ENCODE measurements at regions not wholly inside any gene's neighbourhood (a gene's known extent, or its start where the extent isn't known, plus 50 kb on each side); places are given as distances from the start of the nearest gene placed in this dataset.

DNA sequence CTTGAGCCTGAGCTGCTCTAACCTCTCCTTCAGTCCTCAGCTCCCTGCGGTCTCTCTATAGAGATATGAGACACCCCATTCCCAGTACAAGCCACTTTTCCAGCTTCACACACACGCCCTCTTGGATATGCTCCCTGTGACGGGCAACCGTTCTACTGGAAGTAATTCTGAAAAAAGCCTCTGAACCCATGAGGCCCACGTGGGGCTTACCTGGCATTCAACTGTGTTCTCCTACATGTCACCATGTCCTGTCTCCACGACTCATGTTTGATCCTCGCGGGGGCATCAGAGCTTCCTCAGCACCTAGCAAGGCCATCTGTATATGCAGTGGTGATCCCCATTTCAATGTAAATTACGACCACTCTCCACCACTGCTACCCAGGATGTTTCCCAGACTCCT, 69.2 kb upstream of the DUSP22 start:
- Histone ChIP-seq H3K27me3 (peaks cover 0 to 8% of the 10 kb centered on the region in 2 donors), H3K4me1 (no peaks in the 10 kb centered on the region), H3K9me3 (no peaks in the 10 kb centered on the region), H3K4me3 (no peak overlapping the region), H3K36me3 (no peaks in the 10 kb centered on the region), H3K27ac (no peak overlapping the region)
- no peak for DNase-seq (ENCODE audit: low spot score in 2 of 2)
- TF ChIP-seq POLR2AphosphoS5 (IDR thresholded peaks at IDR 0.05) (no peak), POLR2A (IDR thresholded peaks at IDR 0.05) (no peak)
- TF ChIP-seq, protein P1, sequence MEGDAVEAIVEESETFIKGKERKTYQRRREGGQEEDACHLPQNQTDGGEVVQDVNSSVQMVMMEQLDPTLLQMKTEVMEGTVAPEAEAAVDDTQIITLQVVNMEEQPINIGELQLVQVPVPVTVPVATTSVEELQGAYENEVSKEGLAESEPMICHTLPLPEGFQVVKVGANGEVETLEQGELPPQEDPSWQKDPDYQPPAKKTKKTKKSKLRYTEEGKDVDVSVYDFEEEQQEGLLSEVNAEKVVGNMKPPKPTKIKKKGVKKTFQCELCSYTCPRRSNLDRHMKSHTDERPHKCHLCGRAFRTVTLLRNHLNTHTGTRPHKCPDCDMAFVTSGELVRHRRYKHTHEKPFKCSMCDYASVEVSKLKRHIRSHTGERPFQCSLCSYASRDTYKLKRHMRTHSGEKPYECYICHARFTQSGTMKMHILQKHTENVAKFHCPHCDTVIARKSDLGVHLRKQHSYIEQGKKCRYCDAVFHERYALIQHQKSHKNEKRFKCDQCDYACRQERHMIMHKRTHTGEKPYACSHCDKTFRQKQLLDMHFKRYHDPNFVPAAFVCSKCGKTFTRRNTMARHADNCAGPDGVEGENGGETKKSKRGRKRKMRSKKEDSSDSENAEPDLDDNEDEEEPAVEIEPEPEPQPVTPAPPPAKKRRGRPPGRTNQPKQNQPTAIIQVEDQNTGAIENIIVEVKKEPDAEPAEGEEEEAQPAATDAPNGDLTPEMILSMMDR (IDR thresholded peaks at IDR 0.05): no peak
- intact Hi-C loops (cut with DNase I; ENCODE audit: low total_unique reads): no loop called here

DNA sequence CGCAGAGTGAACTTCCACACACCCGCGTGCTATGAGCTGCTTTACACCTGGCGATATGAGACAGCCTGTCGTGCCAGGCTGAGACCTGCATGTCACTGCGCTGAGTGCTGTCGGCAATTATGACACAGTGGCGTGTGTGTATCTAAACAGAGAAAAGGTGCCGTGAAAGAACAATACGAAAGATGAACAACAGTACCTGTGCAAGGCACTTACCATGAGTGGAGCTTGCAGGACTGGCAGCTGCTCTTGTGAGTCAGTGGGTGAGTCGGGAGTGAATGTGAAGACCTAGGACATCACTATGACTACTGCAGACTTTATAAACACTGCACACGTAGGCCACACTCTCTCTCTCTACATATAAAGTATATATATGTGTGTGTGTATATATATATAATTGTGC, 68.5 kb upstream of the DUSP22 start:
- peaks cover 0 to 8% of the 10 kb centered on the region in 2 donors for H3K27me3 ChIP-seq
- no peaks in the 10 kb centered on the region for H3K36me3 ChIP-seq
- intact Hi-C loops (cut with DNase I; ENCODE audit: low total_unique reads): no loop called here
- DNase-seq (ENCODE audit: low spot score in 2 of 2): no peak
- no peaks in the 10 kb centered on the region for H3K9me3 ChIP-seq
- TF ChIP-seq POLR2A (IDR thresholded peaks at IDR 0.05) (no peak), POLR2AphosphoS5 (IDR thresholded peaks at IDR 0.05) (no peak)
- TF ChIP-seq, protein P1 (IDR thresholded peaks at IDR 0.05): no peak
- no peaks in the 10 kb centered on the region for H3K4me1 ChIP-seq
- H3K27ac ChIP-seq: no peak overlapping the region
- H3K4me3 ChIP-seq: no peak overlapping the region

DNA sequence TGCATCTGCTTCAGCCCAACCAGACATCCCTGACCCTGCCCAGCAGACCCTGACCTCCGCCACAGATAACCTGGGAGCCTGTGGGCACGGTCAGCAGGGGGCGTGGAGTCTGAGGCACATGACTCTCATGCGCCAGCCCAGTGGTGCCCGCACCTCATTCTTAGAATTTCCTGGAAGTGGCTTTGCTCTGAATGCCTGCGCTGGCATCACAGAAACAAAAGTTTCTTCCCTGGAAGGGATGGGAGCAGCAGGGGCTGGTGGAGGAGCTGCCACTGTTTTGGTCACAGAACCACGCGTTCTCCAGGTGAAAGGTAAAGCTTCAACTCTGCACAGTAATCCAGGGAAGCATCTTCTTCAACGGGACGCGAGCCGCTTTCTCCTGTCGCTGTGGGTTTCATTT, 67.9 kb upstream of the DUSP22 start:
- Histone ChIP-seq H3K4me3 (no peak overlapping the region), H3K27ac (no peak overlapping the region), H3K36me3 (no peaks in the 10 kb centered on the region), H3K27me3 (peaks cover 0 to 7% of the 10 kb centered on the region in 2 donors), H3K9me3 (no peaks in the 10 kb centered on the region), H3K4me1 (no peaks in the 10 kb centered on the region)
- intact Hi-C loops (cut with DNase I; ENCODE audit: low total_unique reads): no loop called here
- TF ChIP-seq, protein P1 (IDR thresholded peaks at IDR 0.05): no peak
- no peak for TF ChIP-seq POLR2A (IDR thresholded peaks at IDR 0.05)
- TF ChIP-seq POLR2AphosphoS5 (IDR thresholded peaks at IDR 0.05): no peak
- peak in 1 of 2 donors; percentile 1 for DNase-seq (ENCODE audit: low spot score in 2 of 2)

DNA sequence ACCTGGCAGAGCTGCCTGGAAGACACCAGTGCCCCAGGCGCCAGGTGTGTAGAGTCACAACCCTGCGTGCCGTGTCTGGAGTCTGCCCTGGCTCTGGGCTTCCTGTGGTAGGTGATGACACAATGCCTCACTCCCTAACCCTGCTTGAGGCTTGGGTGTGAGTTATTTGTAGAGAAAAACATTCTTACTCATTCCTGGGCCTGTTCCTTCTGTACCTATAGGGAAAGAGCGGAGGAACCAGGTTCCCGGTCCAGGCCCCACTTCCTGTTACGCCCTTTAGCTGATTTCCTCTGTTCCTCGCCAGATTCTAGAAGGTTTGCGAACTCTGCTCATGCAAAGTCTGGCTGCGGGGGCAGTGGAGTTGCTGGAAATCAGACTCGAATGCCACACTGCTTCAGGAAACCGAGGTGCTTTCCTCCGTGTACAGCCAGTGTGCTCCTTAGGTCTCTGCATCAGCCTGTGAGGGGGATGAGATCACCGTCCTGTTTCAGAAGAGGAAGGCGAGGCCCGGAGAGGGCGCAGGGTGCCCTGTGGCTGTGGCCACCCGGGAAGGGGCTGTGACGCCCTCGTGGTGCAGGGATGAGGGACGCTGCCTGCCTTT, 67.1 kb upstream of the DUSP22 start:
- no peak for TF ChIP-seq POLR2A (IDR thresholded peaks at IDR 0.05)
- TF ChIP-seq, protein P1 (IDR thresholded peaks at IDR 0.05): no peak
- TF ChIP-seq POLR2AphosphoS5 (IDR thresholded peaks at IDR 0.05): no peak
- no peak overlapping the region for H3K4me3 ChIP-seq
- no peaks in the 10 kb centered on the region for H3K9me3 ChIP-seq
- no peak overlapping the region for H3K27ac ChIP-seq
- H3K36me3 ChIP-seq: no peaks in the 10 kb centered on the region
- no peaks in the 10 kb centered on the region for H3K27me3 ChIP-seq
- intact Hi-C loops (cut with DNase I; ENCODE audit: low total_unique reads): no loop called here
- peak in 1 of 2 donors; percentile 13 for DNase-seq (ENCODE audit: low spot score in 2 of 2)
- H3K4me1 ChIP-seq: no peaks in the 10 kb centered on the region

DNA sequence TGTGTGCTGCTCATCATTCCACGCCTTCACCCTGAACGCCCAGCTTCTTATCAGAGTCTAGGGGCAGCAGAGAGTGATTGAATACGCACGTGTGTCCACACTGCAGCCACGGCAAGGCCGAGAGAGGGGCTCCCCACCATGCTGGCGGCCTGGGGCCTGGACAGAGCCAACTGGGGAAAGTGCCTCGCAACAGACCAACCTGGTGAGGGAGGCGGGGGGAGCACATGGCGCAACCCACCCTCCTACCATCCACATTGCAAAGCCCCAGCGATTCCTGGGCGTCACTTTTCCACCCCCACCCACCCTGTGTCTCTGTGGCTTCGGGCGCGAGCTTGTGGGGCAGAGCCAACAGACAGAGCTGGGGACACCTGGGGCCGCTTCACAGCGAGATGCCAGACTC, 66.4 kb upstream of the DUSP22 start:
- intact Hi-C loops (cut with DNase I; ENCODE audit: low total_unique reads): no loop called here
- H3K9me3 ChIP-seq: no peaks in the 10 kb centered on the region
- no peak overlapping the region for H3K27ac ChIP-seq

More for the DNA sequence above, 66.4 kb upstream of the DUSP22 start:
- peak in 1 of 2 donors; percentile 5 for DNase-seq (ENCODE audit: low spot score in 2 of 2)
- no peaks in the 10 kb centered on the region for H3K4me1 ChIP-seq
- no peak for TF ChIP-seq POLR2A (IDR thresholded peaks at IDR 0.05)
- no peaks in the 10 kb centered on the region for H3K27me3 ChIP-seq
- H3K36me3 ChIP-seq: no peaks in the 10 kb centered on the region
- no peak overlapping the region for H3K4me3 ChIP-seq

All from breast epithelium (tissue), 4 donors.